Esophagus muscularis mucosa (tissue), 4 donors: ENCODE measurements at regions not wholly inside any gene's neighbourhood (a gene's known extent, or its start where the extent isn't known, plus 50 kb on each side); places are given as distances from the start of the nearest gene placed in this dataset.

Experiments used
- DNase-seq: peaks from one replicate; pipeline ENCODE4 v3.0.0-alpha.2; 2017; ENCODE audit errors: extremely low spot score
- H3K27ac ChIP-seq, 4 donors: fragments of 200-600 bp; sonication (generic); replicated peaks in 1 of 4; 1 replicate in 3 of 4; 2 replicates in 1 of 4; pipeline ENCODE4 v1.5.1; 2016 to 2019; ENCODE audit warnings: mild to moderate bottlenecking in 1 of 4
- H3K27me3 ChIP-seq, 4 donors: fragments of 200-600 bp; sonication (generic); one replicate each; pipeline versions ENCODE4 v1.5.1 to v1.6.0; 2016 to 2019
- H3K36me3 ChIP-seq, 4 donors: fragments of 200-600 bp; sonication (generic); one replicate each; pipeline ENCODE4 v1.5.1; 2016 to 2019
- H3K4me1 ChIP-seq, 4 donors: fragments of 200-600 bp; sonication (generic); one replicate each; pipeline ENCODE4 v1.5.1; 2016 to 2019
- H3K4me3 ChIP-seq, 4 donors: fragments of 200-600 bp; sonication (generic); 1 replicate in 2 of 4; 2 replicates in 2 of 4; pipeline ENCODE4 v1.5.1; 2016 to 2019; ENCODE audit warnings: mild to moderate bottlenecking in 4 of 4, moderate library complexity in 1 of 4
- H3K9me3 ChIP-seq, 4 donors: fragments of 200-600 bp; sonication (generic); 1 replicate in 3 of 4; 2 replicates in 1 of 4; pipeline ENCODE4 v1.5.1; 2016 to 2019
- CTCF ChIP-seq, 3 experiments: fragments of 200-600 bp in 2 of 3; fragments of 450-650 bp in 1 of 3; sonication (generic) in 2 of 3; IDR thresholded peaks; one replicate each; pipeline ENCODE4 v1.5.1; 2017 to 2019; ENCODE audit warnings: antibody characterized with exemption in 3 of 3, mild to moderate bottlenecking in 2 of 3, moderate library complexity in 1 of 3
- EP300 ChIP-seq: sonication (generic); formaldehyde crosslinking; IDR thresholded peaks from one replicate; pipeline ENCODE4 v1.6.1; 2017; ENCODE audit warnings: antibody characterized with exemption
- POLR2A ChIP-seq: fragments of 450-650 bp; IDR thresholded peaks from one replicate; pipeline ENCODE4 v1.6.1; 2017; ENCODE audit warnings: antibody characterized with exemption, moderate library complexity, mild to moderate bottlenecking, low read depth
- POLR2AphosphoS5 ChIP-seq, 2 donors: sonication (generic); formaldehyde crosslinking; IDR thresholded peaks; one replicate each; pipeline ENCODE4 v1.6.1; 2017; ENCODE audit warnings: antibody characterized with exemption in 2 of 2
- WGBS: methylation state at CpG from one replicate; pipeline ENCODE4 v1.1.5; 2018; 5-methylcytosine and 5-hydroxymethylcytosine counted together
- intact Hi-C: fragments of 100-400 bp; cut with DNase I; formaldehyde crosslinking; loops from one replicate; pipeline ENCODE4 v1.15.1; 2023

GRCh38 chr4:127113844-127114362, 518.9 kb upstream of the INTU start:
- TF ChIP-seq POLR2A (no peak), CTCF (IDR thresholded peaks at IDR 0.05) (no peak), POLR2AphosphoS5 (IDR thresholded peaks at IDR 0.05) (no peak), EP300 (no peak)
- no peak overlapping the region for H3K4me3 ChIP-seq
- DNase-seq: no peak
- no peaks in the 10 kb centered on the region for H3K27me3 ChIP-seq
- H3K36me3 ChIP-seq: no peaks in the 10 kb centered on the region
- no peak overlapping the region for H3K27ac ChIP-seq
- peaks cover 0 to 9% (median 6%) of the 10 kb centered on the region in 4 donors for H3K9me3 ChIP-seq
- intact Hi-C loops: no loop called here
- H3K4me1 ChIP-seq: no peaks in the 10 kb centered on the region

GRCh38 chr4:127118681-127119080, 514.1 kb upstream of the INTU start:
- intact Hi-C loops: no loop called here

GRCh38 chr4:127120441-127121090, 512.2 kb upstream of the INTU start:
- no peaks in the 10 kb centered on the region for H3K9me3 ChIP-seq
- H3K27ac ChIP-seq: no peak overlapping the region
- intact Hi-C loops: no loop called here
- WGBS: 87% methylated on average over 11 of the region's 11 CpGs
- H3K36me3 ChIP-seq: no peaks in the 10 kb centered on the region
- H3K4me1 ChIP-seq: no peaks in the 10 kb centered on the region
- TF ChIP-seq CTCF (IDR thresholded peaks at IDR 0.05): no peak
- TF ChIP-seq POLR2AphosphoS5 (IDR thresholded peaks at IDR 0.05): no peak
- no peak for TF ChIP-seq POLR2A
- no peak for TF ChIP-seq EP300
- H3K27me3 ChIP-seq: no peaks in the 10 kb centered on the region
- H3K4me3 ChIP-seq: no peak overlapping the region
- DNase-seq: no peak

More at GRCh38 chr4:127118681-127119080, 514.1 kb upstream of the INTU start:
- H3K27me3 ChIP-seq: no peaks in the 10 kb centered on the region
- H3K36me3 ChIP-seq: no peaks in the 10 kb centered on the region
- 81% methylated on average over 3 of the region's 3 CpGs for WGBS
- no peak overlapping the region for H3K4me3 ChIP-seq
- no peaks in the 10 kb centered on the region for H3K4me1 ChIP-seq
- no peak overlapping the region for H3K27ac ChIP-seq
- no peak for DNase-seq
- H3K9me3 ChIP-seq: no peaks in the 10 kb centered on the region
- TF ChIP-seq CTCF (IDR thresholded peaks at IDR 0.05) (no peak), POLR2A (no peak), POLR2AphosphoS5 (IDR thresholded peaks at IDR 0.05) (no peak), EP300 (no peak)

- Histone ChIP-seq H3K27me3 (no peaks in the 10 kb centered on the region), H3K36me3 (no peaks in the 10 kb centered on the region), H3K4me3 (no peak overlapping the region), H3K9me3 (no peaks in the 10 kb centered on the region), H3K27ac (no peak overlapping the region), H3K4me1 (no peaks in the 10 kb centered on the region)
- no peak for DNase-seq
- WGBS: 74% methylated on average over 2 of the region's 2 CpGs
- intact Hi-C loops: no loop called here
- TF ChIP-seq POLR2AphosphoS5 (IDR thresholded peaks at IDR 0.05) (no peak), EP300 (no peak), CTCF (IDR thresholded peaks at IDR 0.05) (no peak), POLR2A (no peak)
Measured at GRCh38 chr4:127124919-127125318, 507.8 kb upstream of the INTU start.

GRCh38 chr4:127126718-127127117, 506.0 kb upstream of the INTU start:
- TF ChIP-seq CTCF (IDR thresholded peaks at IDR 0.05): no peak
- no peak for TF ChIP-seq POLR2AphosphoS5 (IDR thresholded peaks at IDR 0.05)
- TF ChIP-seq EP300: no peak
- TF ChIP-seq POLR2A: no peak
- Histone ChIP-seq H3K27me3 (no peaks in the 10 kb centered on the region), H3K4me3 (no peak overlapping the region), H3K9me3 (no peaks in the 10 kb centered on the region), H3K4me1 (no peaks in the 10 kb centered on the region), H3K27ac (no peak overlapping the region), H3K36me3 (no peaks in the 10 kb centered on the region)
- no peak for DNase-seq
- intact Hi-C loops: no loop called here
- WGBS: 76% methylated on average over 1 of the region's 1 CpG
